HG02870 (cell line): ENCODE measurements at regions not wholly inside any gene's neighbourhood (a gene's known extent, or its start where the extent isn't known, plus 50 kb on each side); places are given as distances from the start of the nearest gene placed in this dataset.
A peak's percentile ranks its signal among the peaks of the same experiment; 100 is the strongest.

ENCODE experiments used
- ATAC-seq: cut with Tn5 transposase; IDR thresholded peaks from one replicate; pipeline ENCODE4 v1.9.1; 2021; ENCODE audit warnings: mild to moderate bottlenecking, moderate library complexity; ENCODE audit not compliant: unreplicated experiment

GRCh38 chr3:178244733-178245709, 291.2 kb upstream of the KCNMB2 start:
- no peak for ATAC-seq

DNA sequence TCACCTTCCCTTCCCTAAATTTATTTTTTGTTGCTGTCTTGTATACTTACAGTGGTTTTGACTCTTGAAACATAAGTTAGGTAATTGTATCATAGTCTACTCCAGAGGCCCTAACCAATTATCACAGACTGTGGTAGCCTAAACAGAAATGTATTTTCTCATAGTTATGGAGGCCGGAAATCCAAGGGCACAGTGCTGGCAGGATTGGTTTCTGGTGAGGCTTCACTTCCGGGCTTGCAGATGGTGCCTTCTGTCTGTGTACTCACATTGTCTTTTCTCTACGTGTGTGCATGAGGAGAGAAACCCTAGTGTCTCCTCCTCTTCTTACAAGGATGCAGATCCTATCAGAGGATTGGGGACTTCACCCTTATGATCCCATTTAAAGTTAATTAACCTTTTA, 290.2 kb upstream of the KCNMB2 start:
- ATAC-seq = no peak

GRCh38 chr3:178255315-178255714, 280.9 kb upstream of the KCNMB2 start:
- no peak for ATAC-seq

DNA sequence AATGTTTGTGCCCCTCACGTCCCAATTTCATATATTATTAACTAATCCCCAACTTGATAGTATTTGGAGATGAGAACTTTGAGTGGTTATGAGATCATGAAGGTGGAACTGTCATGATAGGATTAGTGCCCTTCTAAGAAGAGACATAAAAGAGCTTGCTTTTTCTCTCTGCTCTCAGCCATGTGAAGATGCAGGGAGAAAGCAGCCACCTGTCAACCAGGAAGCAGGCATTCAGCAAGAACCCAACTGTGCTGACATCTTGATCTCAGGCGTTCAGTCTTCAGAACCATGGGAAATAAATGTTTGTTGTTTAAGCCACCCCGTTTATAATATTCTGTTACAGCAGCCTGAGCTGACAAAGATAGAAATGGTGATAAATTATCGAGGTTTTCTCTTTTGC, 278.7 kb upstream of the KCNMB2 start:
- ATAC-seq = no peak

- no peak for ATAC-seq
Observed at GRCh38 chr3:178258121-178258520, 278.1 kb upstream of the KCNMB2 start.

- ATAC-seq = no peak
Observed at GRCh38 chr3:178259703-178260102, 276.5 kb upstream of the KCNMB2 start.

GRCh38 chr3:178260887-178261565, 275.2 kb upstream of the KCNMB2 start:
- ATAC-seq = no peak

DNA sequence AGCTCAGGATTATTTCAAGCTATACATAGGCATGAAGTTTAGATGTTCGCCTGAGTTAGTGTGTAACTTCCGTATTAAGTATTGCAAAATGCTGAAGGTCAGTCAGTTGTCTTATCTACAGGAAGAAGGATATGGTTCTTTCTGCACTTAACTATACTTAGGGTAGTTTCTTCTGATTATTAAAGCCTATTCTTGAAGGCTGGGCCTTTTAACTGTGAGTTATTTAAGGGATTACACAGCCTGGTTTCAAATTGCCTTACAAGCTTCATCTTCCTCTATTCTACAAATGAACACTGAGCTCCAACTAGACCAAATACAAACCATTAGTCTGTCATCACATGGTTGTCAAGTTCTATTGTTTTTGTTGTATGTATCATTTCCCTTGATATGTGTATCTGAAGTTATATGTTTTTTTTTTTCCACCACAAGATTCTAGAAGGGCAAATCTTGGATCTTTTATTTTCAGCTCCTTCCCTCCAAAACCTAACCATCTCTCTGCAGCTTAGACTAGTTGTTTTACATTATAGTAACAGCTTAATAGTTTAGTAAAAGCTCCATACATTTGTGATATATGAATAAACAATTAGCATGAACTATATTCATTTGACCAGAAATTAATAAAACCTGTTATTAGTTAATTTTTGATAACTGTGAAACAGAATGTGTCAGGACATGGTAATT, 272.9 kb upstream of the KCNMB2 start:
- ATAC-seq = no peak

DNA sequence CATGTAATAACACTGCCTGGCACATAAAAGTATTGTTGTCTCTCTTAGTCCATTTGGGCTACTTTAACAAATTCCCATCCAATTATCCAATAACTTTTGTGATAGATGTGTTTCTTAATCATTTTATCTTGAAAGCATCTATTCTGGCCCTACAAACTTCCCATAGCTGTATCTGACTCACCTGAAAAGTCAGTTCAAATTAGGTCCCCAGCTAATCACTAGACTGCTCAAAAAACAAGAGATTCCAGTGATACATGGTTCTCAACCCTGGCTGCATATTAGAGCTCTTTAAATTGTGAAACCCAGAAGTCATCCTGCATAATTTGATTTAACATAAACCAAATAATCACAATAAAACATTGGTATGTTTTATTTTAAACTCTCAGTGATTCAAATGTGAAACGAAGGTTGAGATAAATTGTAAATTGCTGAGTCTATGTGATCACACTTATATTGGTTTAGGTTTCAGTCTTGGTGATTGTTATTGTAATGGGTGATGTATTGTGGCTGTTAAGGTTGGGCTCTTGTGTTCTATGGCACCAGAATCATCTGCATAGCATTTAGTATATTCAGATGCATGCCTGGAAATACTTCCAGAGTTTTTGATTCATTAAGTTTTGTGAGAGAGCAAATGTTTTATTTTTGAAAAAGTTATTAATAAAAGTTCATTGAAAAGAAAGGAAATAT, 268.9 kb upstream of the KCNMB2 start:
- ATAC-seq = no peak

GRCh38 chr3:178270838-178271237, 265.4 kb upstream of the KCNMB2 start:
- no peak for ATAC-seq

DNA sequence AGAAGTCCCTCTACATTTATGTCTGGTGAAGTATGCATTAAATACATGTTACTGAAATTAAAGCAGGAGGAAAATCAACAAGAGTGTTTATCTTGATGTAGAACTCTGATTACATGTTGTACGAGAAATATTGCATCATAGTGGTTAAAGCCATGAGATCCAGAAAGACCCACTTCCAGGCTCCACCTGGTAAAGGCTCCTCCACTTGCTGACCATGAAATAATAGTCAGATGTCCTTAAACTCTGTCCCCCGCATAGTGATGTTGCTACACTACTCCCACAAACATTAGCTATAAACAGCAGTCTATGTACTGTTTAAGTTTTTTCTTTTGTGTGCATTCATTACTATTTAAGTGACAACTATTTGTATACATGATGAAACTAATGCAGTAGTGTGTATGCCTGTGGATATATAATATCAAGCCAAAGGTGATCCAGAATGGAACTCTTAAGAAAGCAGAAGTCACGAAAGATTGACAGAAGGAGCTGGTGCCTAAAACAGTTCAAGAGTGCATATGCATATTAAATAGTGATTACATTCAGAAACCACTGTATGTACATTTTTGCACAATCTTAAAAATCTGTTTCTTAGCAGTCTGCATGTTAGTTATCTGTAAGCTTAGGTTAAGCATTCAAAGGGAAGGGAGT, 264.4 kb upstream of the KCNMB2 start:
- no peak for ATAC-seq

DNA sequence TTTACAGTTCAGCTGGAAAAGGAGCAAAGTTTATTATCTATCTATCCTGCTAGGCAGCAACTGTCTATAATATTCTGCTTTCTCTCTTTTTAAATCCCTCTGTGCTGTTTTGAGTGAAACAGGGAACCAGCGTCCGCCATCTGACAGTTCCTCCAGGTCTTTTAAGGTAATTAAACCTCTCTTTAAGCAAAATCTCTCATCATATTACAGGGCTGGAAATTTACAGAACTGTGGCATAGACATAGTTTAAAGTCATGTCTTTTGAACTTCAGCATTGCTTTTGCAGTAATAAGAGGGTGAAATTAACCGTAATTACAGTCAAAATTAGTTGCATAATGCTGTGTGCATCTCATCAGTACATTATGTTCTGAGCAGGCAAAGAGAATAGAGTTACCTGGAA, 263.4 kb upstream of the KCNMB2 start:
- ATAC-seq = no peak

DNA sequence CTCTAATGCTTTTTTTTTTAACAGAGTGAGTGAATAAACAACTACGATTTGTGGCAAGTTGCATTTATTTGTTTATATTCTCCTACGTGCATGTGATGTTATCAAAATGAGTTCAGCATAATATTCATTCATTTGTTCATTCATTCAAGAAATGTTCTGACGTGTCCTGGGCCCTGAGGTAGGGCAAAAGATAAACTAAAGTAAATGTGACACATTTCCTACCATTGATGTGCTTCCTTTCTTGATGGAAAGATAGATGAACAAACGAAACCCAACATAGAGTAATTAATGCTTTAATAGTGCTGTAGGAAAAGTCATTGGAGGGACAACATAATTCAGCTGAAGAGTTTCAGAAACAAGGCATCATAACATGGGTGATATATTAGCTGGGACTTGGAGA, 261.5 kb upstream of the KCNMB2 start:
- ATAC-seq = no peak

DNA sequence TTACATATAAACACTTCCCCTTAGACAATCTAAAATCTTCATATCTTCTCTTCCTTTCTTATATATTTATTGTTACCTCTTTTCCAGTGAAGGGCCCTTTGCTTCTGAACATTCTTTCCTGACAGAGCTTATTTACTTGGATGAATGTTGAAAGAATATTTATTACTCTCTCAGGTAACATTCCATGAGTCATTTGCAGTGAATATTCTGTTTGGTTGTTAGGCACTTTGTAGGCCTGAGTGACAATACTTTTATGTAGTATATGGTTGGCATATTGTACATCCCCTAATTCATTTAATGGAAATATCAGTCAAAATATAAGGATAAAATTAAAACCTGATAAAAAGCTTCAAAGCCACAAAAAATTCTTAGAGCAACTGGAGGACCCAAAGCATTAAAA, 260.9 kb upstream of the KCNMB2 start:
- ATAC-seq = no peak

DNA sequence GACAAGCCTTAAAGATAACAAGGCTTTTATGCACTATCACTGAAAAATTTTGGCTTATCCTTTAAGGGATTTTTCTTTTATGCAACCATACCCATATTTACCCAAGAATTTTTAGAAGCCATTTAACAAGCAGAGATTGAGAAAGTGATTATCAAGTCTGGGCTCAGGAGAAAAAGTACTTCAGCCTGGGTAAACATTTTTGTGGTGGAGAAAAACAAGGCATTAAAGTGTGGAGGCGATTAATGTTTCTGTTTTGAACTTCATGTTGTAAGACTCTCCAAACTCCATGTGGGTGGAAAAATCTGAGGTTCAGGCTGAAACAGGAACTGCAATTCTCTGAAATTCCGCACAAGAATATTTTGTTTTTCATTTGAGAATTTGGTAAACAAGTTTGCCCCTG, 260.4 kb upstream of the KCNMB2 start:
- ATAC-seq = no peak

GRCh38 chr3:178277605-178278004, 258.6 kb upstream of the KCNMB2 start:
- ATAC-seq = no peak

GRCh38 chr3:178283561-178283960, 252.7 kb upstream of the KCNMB2 start:
- ATAC-seq = no peak

DNA sequence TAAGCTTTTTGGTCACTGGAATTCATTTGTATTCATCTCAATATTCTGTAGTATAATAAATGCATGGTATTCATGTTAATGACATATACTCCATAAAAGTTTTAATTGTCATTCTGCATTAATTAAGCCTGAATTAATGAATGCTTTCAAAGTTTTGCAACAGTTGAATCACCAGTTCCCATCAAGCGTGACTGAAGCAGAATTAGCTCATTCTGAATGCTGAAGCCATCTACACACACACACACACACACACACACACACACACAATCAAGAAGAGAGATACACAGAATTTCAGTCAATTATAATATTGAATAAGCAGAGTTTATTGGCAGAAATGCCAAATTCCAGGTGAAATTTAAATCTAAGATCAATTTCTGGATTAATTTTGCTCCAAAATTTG, 252.1 kb upstream of the KCNMB2 start:
- ATAC-seq = no peak

DNA sequence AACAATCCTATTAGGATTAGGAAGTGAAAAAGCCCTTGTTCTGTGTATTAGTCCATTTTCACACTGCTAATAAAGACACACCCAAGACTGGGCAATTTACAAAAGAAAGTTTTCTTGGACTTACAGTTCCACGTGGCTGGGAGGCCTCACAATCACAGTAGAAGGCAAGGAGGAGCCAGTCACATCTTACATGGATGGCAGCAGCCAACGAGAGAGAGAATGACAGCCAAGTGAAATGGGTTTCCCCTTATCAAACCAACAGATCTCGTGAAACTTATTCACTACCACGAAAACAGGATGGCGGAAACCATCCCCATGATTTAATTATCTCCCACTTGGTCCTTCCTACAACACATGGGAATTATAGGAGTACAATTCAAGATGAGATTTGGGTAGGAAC, 248.2 kb upstream of the KCNMB2 start:
- ATAC-seq = no peak

GRCh38 chr3:178289544-178290160, 246.6 kb upstream of the KCNMB2 start:
- ATAC-seq = peak; percentile 58
